HG02943 (cell line): ENCODE measurements at regions not wholly inside any gene's neighbourhood (a gene's known extent, or its start where the extent isn't known, plus 50 kb on each side); places are given as distances from the start of the nearest gene placed in this dataset.

Source experiments
- ATAC-seq: cut with Tn5 transposase; IDR thresholded peaks from one replicate; pipeline ENCODE4 v1.9.1; 2021; ENCODE audit warnings: mild to moderate bottlenecking, low read depth, moderate library complexity; ENCODE audit not compliant: unreplicated experiment

DNA sequence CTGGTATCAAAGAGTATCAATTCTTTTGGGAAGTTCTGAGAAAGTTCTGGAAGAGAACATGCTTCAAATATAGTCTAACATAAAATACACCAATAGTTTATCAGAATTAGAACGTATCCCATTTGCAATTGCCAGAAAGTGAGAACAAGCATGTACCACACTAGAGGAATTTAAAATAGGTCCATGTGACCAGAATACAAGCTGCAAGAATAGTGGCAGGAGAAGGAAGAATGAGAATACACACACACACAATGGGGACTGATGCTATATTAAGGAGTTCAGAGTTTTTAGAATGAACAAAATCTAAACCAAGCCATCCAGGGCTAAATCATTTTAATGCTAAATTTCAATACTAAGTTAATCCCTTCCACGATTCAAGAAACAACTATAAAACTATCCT lies 99.1 kb upstream of the TMEM168 start:
- no peak for ATAC-seq

DNA sequence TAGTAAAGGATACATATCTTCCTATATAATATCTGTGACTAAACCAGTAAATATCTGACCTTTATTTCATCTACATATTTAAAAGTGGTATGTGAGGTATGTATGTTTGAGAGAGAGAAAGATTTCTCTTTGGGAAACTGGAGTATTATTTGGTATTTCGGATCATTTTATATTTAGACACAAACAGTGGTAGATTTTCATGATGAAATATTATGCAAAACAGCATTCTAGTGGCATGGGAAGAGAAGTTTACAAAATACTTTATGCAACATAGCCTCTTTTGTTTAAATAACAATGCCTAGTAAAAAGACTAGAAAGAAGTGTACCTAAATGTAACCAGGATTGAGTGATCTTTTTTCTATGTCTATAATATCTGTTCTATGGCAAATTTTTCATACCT lies 98.6 kb upstream of the TMEM168 start:
- no peak for ATAC-seq

DNA sequence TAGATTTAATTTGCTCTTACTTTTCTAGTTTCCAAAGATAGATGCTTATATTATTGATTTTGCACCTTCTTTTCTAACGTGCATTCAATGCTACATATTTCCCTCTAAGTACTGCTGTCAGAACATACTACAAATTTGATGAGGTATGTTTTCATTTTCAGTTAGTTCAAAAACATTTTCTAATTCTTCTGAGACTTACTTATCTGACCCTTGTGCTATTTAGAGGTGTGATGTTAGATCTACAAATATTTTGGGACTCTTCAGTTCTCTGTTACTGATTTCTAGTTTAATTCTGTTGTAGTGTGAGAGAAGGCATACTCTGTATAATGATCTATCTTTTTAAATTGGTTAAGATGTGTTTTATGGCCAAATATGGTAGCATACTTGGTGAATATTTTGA lies 97.8 kb upstream of the TMEM168 start:
- no peak for ATAC-seq

DNA sequence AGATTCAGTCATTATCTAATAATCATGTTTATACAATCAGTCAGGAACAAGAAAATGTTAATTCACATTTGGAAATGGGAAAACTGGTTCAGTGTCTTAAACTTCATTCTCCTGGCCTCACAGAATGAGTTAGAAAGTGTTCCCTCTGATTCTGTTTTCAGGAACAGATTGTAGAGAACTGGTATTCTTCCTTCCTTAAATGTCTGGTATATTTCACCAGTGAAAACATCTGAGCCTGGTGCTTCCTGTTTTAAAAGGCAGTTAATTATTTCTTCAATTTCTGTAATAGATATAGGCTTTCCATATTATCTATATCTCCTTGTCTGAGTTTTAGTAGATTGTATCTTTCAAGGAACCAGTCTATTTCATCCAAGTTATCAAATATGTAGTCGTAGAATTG lies 97.1 kb upstream of the TMEM168 start:
- no peak for ATAC-seq

DNA sequence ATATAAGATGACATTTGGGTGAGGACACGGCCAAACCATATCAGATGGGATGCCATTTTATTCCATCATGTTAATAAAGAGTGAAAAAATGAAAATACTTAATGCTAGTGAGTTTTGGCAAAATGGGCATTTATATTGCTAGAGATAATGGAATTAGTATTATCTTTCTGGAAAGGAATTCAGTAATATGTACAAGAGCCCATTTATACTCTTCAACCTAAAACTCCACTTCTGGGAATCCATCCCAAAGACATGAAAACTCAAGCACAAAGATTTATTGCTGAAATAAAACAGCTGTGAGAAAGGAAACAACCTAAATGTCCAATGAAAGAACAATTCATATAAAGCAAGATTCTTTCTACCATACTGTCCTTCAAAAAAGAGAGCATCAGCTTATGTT lies 96.0 kb upstream of the TMEM168 start:
- no peak for ATAC-seq

DNA sequence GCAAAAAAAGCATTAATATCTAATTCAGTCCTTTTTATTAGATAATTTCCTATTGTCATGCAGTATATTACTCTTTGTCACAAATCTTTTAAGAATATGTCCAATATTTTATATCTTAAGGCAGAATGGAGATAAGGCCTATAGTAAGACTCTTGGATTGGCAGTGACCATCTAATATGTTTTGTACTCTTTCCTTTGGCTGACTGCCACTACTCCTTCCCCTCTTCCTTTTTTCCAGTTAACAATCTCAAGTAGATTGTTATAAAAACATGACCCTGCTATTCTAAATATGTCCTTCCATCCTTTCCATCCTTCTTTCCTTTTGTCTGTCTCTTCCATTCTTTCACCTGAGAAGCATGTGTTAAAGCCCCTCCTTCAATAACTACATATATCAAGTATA lies 92.8 kb upstream of the TMEM168 start:
- no peak for ATAC-seq

DNA sequence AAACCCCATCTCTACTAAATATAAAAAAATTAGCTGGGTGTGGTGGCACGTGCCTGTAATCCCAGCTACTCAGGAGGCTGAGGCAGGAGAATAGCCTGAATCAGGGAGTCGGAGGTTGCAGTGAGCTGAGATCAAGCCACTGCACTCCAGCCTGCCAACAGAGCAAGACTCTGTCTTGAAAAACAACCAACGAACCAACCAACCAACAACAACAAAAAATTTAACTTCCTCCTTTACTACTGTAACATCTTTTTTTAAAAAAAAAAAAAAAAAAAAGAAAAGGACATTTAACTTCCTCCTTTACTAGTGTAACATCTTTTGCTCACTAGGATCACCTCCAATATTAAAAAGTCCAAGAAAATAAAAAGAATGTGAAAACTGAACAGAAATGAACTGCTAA lies 92.3 kb upstream of the TMEM168 start:
- no peak for ATAC-seq

DNA sequence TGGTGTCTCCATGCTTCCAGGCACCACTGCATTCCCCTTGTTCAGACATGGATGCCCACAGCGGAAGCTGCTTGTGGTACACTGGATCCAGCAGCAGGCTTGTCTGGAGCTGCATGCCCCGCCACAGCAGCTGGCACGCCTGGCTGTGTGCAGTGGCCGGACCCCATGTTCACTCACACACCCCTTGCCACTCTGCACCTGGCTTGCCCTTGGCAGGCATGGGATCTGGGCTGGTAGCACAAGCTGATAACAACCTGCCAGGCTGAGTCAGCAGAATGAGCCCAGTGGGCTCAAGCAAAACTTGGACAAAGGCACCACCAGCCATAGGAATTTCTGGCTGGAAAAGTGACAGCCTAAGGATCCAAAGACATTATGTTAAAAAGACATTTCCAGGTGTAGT lies 91.8 kb upstream of the TMEM168 start:
- no peak for ATAC-seq

DNA sequence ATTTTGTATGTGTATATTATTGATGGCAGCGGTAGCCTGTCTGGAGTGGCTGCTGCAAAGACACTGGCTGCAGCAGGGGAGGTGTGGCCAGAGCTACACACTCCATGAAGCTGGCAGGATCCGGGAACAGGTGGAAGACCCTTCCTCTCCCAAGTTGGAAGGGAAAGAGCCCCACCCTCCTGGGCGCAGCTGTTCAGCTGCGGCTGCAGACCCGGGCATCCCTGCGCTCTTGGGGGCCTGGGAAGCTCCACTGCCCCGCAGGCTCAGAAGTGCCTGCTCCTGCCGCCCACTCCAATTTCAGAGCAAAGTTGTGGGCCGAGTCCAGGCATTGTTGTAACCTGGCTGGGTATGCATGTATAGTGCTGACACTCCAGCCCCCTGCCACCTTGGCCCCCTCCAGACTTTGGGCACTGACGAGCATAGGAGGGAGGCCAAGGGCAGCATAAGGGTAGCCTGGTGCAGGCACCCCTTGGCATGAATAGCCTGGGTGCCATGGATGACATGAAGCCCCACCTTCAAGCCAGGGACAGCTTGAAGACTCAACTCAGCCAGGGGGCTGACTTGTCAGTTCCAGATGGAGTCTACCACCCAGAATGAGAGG lies 90.7 kb upstream of the TMEM168 start:
- ATAC-seq: no peak

DNA sequence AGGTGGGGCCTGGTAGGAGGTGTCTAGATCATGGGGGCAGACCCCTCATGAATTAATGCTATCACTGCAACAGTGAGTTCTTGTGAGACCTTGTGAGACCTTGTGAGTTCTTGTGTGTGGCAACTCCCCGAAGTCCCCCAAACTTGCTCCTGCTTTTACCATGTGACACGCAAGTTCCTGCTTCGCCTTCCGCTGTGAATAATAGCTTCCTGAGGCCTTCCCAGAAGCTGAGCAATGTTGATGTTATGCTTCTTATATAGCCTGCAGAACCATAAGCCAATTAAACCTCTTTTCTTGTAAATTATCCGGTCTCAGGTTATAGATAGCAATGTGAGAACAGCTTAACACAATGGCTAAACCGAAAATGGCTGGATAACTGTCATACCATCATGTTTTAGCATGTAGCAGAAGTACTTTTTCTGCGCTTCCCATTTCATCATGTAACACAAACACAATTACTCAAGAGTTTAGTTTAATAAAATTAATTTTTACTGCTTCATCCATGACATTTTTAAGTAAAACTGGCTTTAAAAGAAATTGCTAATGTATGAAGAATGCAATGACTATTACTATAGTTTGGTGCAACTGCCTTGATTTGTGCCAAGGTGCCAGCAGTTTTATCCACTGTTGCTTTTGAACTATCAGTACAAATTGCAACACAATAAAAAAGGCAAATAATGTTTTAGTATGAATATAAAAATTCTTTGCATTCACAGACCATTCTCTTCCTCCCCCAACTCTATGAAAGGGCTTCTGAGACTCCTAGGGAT lies 87.7 kb upstream of the TMEM168 start:
- ATAC-seq: no peak

DNA sequence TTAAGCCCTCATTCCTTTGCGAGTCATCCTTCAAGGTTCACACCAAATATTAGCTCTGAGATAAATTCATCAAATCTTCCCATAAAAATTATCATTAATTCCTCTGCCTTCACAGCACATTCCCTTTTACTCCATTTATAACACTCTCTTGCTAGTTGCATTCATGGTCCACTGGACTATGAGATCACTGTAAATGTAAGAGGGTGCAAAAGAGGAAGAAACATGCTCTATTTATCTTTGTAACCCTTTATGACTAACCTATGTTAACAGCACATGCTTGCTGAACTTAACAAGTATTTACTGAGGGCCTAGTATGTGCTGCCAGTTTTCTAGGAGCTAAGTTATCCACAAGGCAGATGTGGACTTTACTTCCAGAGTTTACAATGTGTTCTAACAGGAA lies 86.7 kb upstream of the TMEM168 start:
- ATAC-seq: no peak

DNA sequence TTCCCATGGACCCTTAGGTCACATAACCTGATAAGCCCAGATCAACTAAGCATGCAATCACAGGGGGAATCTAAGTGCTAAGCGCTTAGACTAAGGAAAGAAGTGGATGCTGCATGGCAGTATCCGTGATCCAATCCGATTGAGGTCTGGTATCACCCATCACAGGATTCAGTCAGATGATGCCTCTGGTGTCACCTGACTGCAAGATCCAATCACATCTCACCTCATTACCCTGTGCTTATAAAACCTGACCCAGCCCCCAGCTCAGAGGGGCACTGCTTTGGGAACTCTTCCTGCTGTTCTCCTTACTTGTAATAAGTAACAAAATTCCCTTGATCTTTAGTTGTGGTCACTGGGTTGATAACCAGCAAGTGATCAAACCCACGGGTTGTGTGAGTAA lies 84.7 kb upstream of the TMEM168 start:
- no peak for ATAC-seq

DNA sequence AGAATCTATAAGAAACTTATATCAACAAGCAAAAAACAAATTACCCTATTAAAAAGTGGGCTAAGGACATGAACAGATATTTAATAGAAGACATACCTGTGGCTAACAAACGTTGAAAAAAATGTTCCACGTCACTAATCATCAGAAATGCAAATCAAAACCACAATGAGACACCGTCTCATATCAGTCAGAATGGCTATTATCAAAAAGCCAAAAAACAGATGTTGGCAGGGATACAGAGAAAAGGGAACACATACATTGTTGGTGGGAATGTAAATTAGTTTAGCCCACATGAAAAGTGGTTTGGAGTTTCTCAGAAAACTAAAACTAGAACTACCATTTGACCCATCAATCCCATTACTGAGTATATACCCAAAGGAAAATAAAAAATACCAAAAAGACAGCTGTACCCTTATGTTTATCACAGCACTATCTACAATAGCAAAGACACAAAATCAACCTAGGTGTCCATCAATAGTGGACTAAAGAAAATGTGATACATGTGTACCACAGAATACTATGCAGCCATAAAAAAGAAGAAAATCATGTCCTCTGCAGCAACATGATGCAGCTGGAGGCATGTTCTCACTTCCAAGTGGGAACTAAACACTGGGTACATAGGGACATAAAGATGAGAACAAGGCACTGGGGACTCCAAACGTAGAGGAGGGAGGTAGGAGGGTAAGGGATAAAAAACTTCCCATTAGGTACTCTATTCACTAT lies 83.8 kb upstream of the TMEM168 start:
- no peak for ATAC-seq

DNA sequence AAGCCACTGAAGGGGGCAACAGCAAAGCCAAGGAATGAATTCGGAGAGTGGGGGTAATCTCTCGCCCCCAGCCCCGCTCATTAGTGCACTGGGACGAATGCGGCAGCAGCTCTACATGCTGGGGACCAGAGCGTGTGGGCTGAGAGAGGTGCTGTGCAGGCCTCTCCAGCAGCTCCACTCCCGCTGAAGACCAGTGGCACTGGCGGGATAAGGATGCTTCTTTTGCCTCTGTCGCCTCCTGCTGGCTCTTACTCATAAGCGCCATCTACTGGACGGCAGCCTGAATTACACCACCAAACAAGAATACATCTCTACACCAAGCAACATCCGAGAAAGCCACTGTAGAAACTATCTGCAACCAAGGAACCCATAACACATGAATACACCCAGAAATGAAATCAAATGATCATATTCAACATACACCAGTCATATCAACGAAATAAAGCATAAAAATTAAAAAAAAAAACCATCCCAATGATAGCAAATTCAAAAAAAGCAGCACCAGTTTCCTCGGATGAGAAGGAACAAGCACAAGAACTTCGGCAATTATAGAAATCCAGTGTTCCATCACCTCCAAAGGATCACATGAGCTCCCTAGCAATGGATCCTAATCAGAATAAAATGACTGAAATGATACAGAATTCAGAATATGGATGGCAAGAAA lies 79.0 kb upstream of the TMEM168 start:
- ATAC-seq: no peak

DNA sequence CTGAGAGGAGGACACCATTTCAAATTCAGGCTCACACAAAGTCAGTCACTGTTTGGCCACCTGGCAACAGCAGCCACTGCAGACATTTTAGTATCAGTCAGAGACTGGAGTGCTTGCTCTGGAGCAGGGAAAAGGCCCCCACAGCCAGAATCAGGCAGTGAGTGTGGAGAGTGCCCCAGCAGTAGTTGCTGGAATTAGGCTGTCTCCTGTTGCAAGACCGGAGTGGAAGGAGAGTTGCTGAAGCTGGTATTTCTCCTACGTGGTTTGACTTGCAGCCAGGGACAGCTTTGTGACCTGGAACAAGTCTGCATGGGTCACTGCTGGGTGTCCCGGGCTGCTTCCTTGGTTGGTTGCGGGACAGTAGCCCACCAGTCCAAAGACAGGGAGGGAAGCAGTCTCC lies 78.4 kb upstream of the TMEM168 start:
- no peak for ATAC-seq

DNA sequence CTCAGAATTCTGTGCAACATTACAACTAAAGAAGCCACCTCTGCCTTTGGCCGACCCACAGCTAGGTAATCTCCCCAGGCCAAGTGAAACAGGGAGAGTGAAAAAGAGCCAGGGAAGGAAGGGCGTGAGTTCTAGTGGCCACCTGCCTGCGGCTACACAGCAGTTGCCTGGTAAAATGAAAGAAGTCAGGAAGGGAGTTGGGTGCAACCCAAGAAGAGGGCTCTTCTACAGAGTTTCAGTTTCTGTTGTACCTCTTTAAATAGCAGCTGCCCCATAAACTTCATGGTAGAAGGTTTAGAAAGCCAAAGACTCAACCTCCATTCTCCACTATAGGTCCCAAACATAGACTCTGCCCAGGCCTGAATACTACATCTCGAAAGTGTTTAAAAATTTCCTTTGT lies 76.2 kb upstream of the TMEM168 start:
- peak; percentile 100 for ATAC-seq

DNA sequence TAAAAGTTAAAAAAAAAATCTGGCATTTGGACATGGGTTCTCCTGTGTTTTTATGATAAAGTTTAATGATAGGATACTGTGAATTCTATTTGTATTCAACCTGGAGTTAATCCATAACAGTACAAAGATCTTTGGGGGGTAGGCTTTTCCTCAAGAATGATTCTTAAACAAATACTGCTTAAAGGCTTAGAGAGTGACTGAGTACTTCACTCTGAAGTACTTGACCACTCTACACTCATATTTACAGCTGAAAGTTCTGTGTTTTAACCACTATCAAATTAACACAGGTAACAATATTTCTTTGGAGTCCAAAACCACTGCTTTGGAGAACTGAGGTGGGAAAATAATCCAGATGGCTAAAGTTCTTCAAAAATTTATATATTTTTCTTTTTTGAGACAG lies 74.2 kb upstream of the TMEM168 start:
- no peak for ATAC-seq

DNA sequence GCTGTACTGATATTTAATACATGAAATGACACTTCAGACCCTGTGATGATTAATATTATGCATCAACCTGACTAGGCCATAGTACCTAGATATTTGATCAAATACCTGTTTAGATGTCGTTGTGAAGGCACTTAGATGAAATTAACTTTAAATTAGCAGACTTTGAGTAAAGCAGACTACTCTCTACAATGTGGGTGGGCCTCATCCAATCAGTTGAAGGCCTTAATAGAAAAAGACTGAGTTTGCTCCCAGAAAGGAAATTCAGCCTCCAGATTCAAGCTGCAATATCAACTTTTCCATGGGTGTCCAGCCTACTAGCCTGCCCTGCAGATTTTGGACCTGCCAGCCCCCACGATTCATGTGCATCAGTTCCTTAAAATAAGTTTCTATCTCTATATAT lies 68.6 kb upstream of the TMEM168 start:
- ATAC-seq: no peak

DNA sequence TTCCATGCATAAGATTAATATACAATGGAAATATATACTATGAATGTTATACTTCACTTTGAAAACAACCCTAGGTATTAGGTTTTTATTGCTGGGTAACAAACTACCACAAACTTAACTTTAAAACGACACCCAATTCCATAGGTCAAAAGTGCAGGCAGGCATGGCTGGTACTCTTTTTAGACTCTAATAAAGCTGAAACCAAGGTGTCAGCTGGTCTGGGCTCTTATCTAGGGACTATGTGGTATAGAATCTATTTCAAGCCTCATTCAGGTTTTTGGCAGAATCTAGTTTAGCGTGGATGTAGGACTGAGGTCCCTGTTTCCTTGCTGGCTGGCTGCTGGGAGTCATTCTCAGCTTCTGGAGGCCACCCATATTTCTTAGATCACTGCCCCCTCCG lies 65.0 kb upstream of the TMEM168 start:
- ATAC-seq: no peak

DNA sequence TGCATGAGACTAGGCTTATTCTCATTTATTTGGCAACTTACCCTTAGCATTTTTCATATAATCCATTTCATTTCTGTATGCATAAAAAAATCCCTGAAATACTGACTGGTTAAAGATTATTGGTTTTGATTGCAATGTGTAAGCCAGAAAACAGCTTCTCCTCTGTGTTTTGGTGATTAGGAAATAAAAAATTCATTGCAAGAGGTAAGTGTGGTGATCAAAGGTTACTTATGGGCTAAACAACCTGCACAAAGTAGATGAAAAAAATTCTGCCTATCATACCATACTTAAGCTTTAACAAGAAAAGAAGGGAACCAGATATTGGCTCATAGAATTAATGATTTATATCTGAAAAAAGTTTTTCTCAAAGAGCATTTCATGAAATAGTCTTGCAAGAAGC lies 64.0 kb upstream of the TMEM168 start:
- ATAC-seq: no peak

DNA sequence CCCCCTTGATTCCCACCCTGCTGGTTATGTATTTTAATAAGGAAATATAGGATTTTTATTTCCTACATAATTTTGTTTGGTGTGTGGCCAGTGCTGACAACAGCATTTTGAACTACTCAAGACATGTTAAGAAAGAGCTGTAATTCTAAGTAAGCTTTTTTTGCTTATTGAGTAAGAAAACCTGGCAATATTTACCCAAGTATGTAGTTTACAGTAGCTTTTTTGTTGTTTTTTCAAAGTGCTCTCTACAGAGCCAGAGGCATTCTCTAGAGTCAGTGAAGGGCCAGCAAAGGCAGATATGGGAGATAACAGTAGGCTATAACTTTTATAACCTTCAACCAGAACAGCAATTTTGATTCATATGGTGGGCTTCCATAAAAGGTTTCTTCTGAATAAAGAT lies 63.2 kb upstream of the TMEM168 start:
- ATAC-seq: no peak
